NT2/D1 (cell line): ENCODE measurements at regions not wholly inside any gene's neighbourhood (a gene's known extent, or its start where the extent isn't known, plus 50 kb on each side); places are given as distances from the start of the nearest gene placed in this dataset.

ENCODE experiments used
- DNase-seq: peaks from one replicate; pipeline ENCODE4 v3.0.0-alpha.2; 2011; ENCODE audit warnings: low read depth, low spot score
- H3K27me3 ChIP-seq: 2 replicates; pipeline ENCODE4 v1.6.0; 2011; ENCODE audit warnings: mild to moderate bottlenecking; ENCODE audit not compliant: insufficient read length, insufficient read depth
- H3K36me3 ChIP-seq: 2 replicates; pipeline ENCODE4 v1.6.1; 2011; ENCODE audit warnings: mild to moderate bottlenecking, low read length, mixed read lengths; ENCODE audit not compliant: insufficient read depth, insufficient read length
- H3K4me1 ChIP-seq: 2 replicates; pipeline ENCODE4 v1.5.1; 2011; ENCODE audit not compliant: insufficient read depth, insufficient read length
- H3K4me3 ChIP-seq: 2 replicates; pipeline ENCODE4 v1.5.1; 2011; ENCODE audit warnings: low read depth; ENCODE audit not compliant: insufficient read length
- H3K9ac ChIP-seq: 2 replicates; pipeline ENCODE4 v1.6.0; 2011; ENCODE audit warnings: low read depth; ENCODE audit not compliant: insufficient read length
- H3K9me3 ChIP-seq: 2 replicates; pipeline ENCODE4 v1.5.1; 2011; ENCODE audit warnings: mild to moderate bottlenecking, low read length; ENCODE audit not compliant: insufficient read depth
- SUZ12 ChIP-seq: IDR thresholded peaks from 2 replicates; pipeline ENCODE4 v1.6.1; 2011; ENCODE audit not compliant: insufficient read length, insufficient read depth; ENCODE audit errors: extremely low read depth
- YY1 ChIP-seq: IDR thresholded peaks from 2 replicates; pipeline ENCODE4 v1.6.1; 2011; ENCODE audit not compliant: insufficient read length, insufficient read depth
- ZNF274 ChIP-seq: IDR thresholded peaks from 2 replicates; pipeline ENCODE4 v1.6.1; 2011; ENCODE audit warnings: mild to moderate bottlenecking, low read depth, low read length

GRCh38 chr12:131378176-131378842, 332.6 kb upstream of the SFSWAP start:
- peaks cover 15% of the 10 kb centered on the region for H3K4me1 ChIP-seq

GRCh38 chr12:131378861-131379665, 331.8 kb upstream of the SFSWAP start:
- DNase-seq = no peak
- H3K4me1 ChIP-seq = peaks cover 15% of the 10 kb centered on the region
- no peaks in the 10 kb centered on the region for H3K36me3 ChIP-seq
- no peak overlapping the region for H3K9ac ChIP-seq
- no peak overlapping the region for H3K4me3 ChIP-seq
- no peaks in the 10 kb centered on the region for H3K27me3 ChIP-seq
- TF ChIP-seq ZNF274 (no peak), YY1 (no peak), SUZ12 (no peak)
- no peaks in the 10 kb centered on the region for H3K9me3 ChIP-seq

More at GRCh38 chr12:131378176-131378842, 332.6 kb upstream of the SFSWAP start:
- no peak for TF ChIP-seq SUZ12
- TF ChIP-seq ZNF274 = no peak
- no peak for TF ChIP-seq YY1
- no peak for DNase-seq
- H3K9me3 ChIP-seq = no peaks in the 10 kb centered on the region
- H3K36me3 ChIP-seq = no peaks in the 10 kb centered on the region
- H3K9ac ChIP-seq = no peak overlapping the region
- no peaks in the 10 kb centered on the region for H3K27me3 ChIP-seq
- no peak overlapping the region for H3K4me3 ChIP-seq

- TF ChIP-seq ZNF274 = no peak
- no peak for TF ChIP-seq YY1
- TF ChIP-seq SUZ12 = no peak
- Histone ChIP-seq H3K36me3 (no peaks in the 10 kb centered on the region), H3K27me3 (no peaks in the 10 kb centered on the region), H3K4me1 (peaks cover 15% of the 10 kb centered on the region), H3K9ac (no peak overlapping the region), H3K4me3 (no peak overlapping the region), H3K9me3 (no peaks in the 10 kb centered on the region)
- DNase-seq = no peak
Observed at GRCh38 chr12:131379738-131380137, 331.2 kb upstream of the SFSWAP start.

GRCh38 chr12:131380220-131380964, 330.5 kb upstream of the SFSWAP start:
- peaks cover 15% of the 10 kb centered on the region for H3K4me1 ChIP-seq
- DNase-seq = no peak

DNA sequence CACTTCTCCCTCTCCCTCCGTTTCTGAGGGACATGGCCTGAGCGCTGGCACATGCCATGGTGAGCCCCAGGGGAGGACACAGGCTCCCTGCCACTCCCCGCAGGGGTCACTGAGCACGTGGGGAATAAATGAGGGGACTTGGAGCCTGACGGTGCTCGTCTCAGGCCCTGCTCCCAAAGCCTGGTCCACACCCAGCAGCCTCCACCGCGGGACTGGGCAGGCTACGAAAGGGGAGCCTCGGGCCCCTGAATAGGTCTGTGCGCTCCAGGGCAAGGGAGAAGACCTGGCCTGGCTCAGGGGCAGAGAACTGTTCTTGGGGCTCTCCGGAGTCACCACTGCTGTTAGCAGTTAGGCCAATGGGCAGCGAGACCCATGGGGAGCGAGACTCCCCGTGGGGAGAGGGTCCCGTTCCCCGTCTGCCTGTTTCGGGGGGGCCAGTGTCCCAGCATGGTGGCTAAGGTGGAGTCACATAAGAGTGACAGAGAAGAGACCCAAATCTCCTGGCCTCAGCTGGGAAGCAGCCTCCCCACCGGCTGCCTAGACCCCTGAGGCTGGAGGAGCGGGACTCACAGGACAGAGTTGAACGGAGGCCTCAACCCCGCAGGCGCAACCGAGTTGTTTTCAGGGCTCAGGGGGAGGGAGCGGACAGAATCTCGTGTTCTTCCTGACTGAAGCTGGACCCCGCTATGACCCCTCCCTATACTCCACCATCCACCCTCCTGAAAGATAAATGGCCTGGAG, 329.8 kb upstream of the SFSWAP start:
- Histone ChIP-seq H3K27me3 (no peaks in the 10 kb centered on the region), H3K9me3 (no peaks in the 10 kb centered on the region), H3K4me1 (peaks cover 15% of the 10 kb centered on the region), H3K4me3 (peak overlapping the region; percentile 24), H3K9ac (peak overlapping the region; percentile 56), H3K36me3 (no peaks in the 10 kb centered on the region)
- no peak for DNase-seq
- TF ChIP-seq ZNF274 (no peak), SUZ12 (no peak), YY1 (no peak)

More at GRCh38 chr12:131380220-131380964, 330.5 kb upstream of the SFSWAP start:
- Histone ChIP-seq H3K4me3 (no peak overlapping the region), H3K27me3 (no peaks in the 10 kb centered on the region), H3K9ac (peak overlapping the region; percentile 56), H3K36me3 (no peaks in the 10 kb centered on the region), H3K9me3 (no peaks in the 10 kb centered on the region)
- TF ChIP-seq SUZ12 = no peak
- no peak for TF ChIP-seq YY1
- TF ChIP-seq ZNF274 = no peak

DNA sequence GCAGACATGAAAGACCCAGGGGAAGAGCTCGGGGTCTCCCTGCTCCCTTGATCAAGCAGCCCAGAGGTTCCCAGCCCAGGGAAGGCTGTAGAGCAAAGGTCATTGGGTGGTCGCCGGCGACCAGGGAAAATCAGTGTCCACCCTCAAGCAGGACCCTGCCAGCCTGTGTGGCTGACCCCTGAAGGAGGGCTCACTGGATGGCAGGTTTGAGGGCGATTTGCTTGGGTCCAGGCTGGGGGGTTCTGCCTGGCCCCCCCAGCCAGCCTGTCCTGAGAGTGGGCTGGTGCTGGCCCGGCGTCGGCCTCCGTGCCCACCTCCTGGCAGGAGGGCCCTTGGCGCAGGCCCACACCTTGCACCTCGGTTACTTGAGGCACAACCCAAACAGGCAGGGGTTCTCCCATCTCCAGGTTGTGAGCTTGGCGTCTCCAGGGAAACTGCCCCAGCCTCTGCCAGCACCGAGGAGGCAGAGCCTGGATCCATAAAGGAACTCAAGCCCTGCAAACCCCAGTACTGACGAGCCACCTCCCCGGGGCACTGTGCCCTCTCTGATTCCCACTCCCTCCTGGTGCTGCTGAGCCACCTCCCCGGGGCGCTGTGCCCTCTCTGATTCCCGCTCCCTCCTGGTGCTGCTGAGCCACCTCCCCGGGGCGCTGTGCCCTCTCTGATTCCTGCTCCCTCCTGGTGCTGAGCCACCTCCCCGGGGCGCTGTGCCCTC, 329.0 kb upstream of the SFSWAP start:
- no peak overlapping the region for H3K4me3 ChIP-seq
- peak overlapping the region; percentile 56 for H3K9ac ChIP-seq
- no peaks in the 10 kb centered on the region for H3K9me3 ChIP-seq
- H3K4me1 ChIP-seq = peaks cover 15% of the 10 kb centered on the region
- H3K36me3 ChIP-seq = no peaks in the 10 kb centered on the region
- DNase-seq = no peak
- TF ChIP-seq YY1 = no peak
- no peak for TF ChIP-seq SUZ12
- TF ChIP-seq ZNF274 = no peak
- H3K27me3 ChIP-seq = no peaks in the 10 kb centered on the region
